NCI-H1694 treated with DMSO at 0.1 percent for 48 hours (cell line): ENCODE measurements at regions not wholly inside any gene's neighbourhood (a gene's known extent, or its start where the extent isn't known, plus 50 kb on each side); places are given as distances from the start of the nearest gene placed in this dataset.
"Not testable (repeated sequence)": the region's sequence is repeated elsewhere in the genome, so short reads cannot be mapped to it uniquely, and the experiment has no call there.

ENCODE experiments used
- DNase-seq: peaks from one replicate; lab custom pipeline; 2025; lab: John Stamatoyannopoulos, UW

- DNase-seq: no peak
These were observed 54.7 kb upstream of the PGM2 start for GRCh38 chr4:37771771-37772170.

GRCh38 chr4:37770016-37770415 is 56.5 kb upstream of the PGM2 start:
- DNase-seq: no peak

GRCh38 chr4:37769391-37769989 is 57.0 kb upstream of the PGM2 start:
- no peak for DNase-seq

GRCh38 chr4:37767546-37767945 is 58.9 kb upstream of the PGM2 start:
- DNase-seq: peak; percentile 6

GRCh38 chr4:37767019-37767418 is 59.5 kb upstream of the PGM2 start:
- DNase-seq: no peak

- DNase-seq: no peak
These were observed 60.7 kb upstream of the PGM2 start for GRCh38 chr4:37765741-37766140.

- no peak for DNase-seq
These were observed 62.7 kb upstream of the PGM2 start for GRCh38 chr4:37763831-37764230.

GRCh38 chr4:37762991-37763368 is 63.5 kb upstream of the PGM2 start:
- DNase-seq: no peak

- no peak for DNase-seq
These were observed 64.0 kb upstream of the PGM2 start for GRCh38 chr4:37762294-37762990.

GRCh38 chr4:37760840-37761239 is 65.6 kb upstream of the PGM2 start:
- no peak for DNase-seq

GRCh38 chr4:37759833-37760232 is 66.7 kb upstream of the PGM2 start:
- DNase-seq: no peak

- no peak for DNase-seq
These were observed 68.3 kb upstream of the PGM2 start for GRCh38 chr4:37758226-37758625.

GRCh38 chr4:37757761-37758160 is 68.7 kb upstream of the PGM2 start:
- DNase-seq: no peak

GRCh38 chr4:37757121-37757520 is 69.4 kb upstream of the PGM2 start:
- DNase-seq: no peak

- no peak for DNase-seq
These were observed 68.4 kb upstream of the RELL1 start for GRCh38 chr4:37754410-37755185.

- no peak for DNase-seq
These were observed 63.3 kb upstream of the RELL1 start for GRCh38 chr4:37749398-37749988.

- peak; percentile 98 for DNase-seq
These were observed 62.3 kb upstream of the RELL1 start for GRCh38 chr4:37748485-37748884.

GRCh38 chr4:37747772-37748330 is 61.7 kb upstream of the RELL1 start:
- DNase-seq: peak; percentile 89

- DNase-seq: not testable (repeated sequence)
These were observed 60.7 kb upstream of the RELL1 start for GRCh38 chr4:37746852-37747251.

GRCh38 chr4:37745946-37746345 is 59.8 kb upstream of the RELL1 start:
- no peak for DNase-seq

GRCh38 chr4:37742149-37742548 is 56.0 kb upstream of the RELL1 start:
- DNase-seq: no peak

- no peak for DNase-seq
These were observed 55.4 kb upstream of the RELL1 start for GRCh38 chr4:37741564-37741963.

- no peak for DNase-seq
These were observed 54.4 kb upstream of the RELL1 start for GRCh38 chr4:37740546-37740945.
